ENCODE measurements at regions not wholly inside any gene's neighbourhood (a gene's known extent, or its start where the extent isn't known, plus 50 kb on each side); places are given as distances from the start of the nearest gene placed in this dataset.

- Histone ChIP-seq H3K36me3 (ENCODE audit: insufficient read depth, low read length) (no peaks in the 10 kb centered on the region), H3F3A (ENCODE audit: insufficient read depth, low read length, poor library complexity, severe bottlenecking) (peaks cover 3% of the 10 kb centered on the region), H3K9ac (ENCODE audit: low read length) (peak overlapping the region; percentile 88), H4K20me1 (ENCODE audit: insufficient read depth) (no peaks in the 10 kb centered on the region), H3K9me2 (ENCODE audit: insufficient read depth, low read length) (no peaks in the 10 kb centered on the region), H3K4me3 (ENCODE audit: low read length) (peak overlapping the region; percentile 97), H3K79me2 (replicated peaks; ENCODE audit: insufficient read depth, low read length) (peaks cover 25% of the 10 kb centered on the region), H3K4me2 (ENCODE audit: low read length) (no peak overlapping the region), H3K27me3 (ENCODE audit: insufficient read depth, low read depth, low read length) (no peaks in the 10 kb centered on the region), H3K9me3 (ENCODE audit: low read length) (no peaks in the 10 kb centered on the region), H3K27ac (ENCODE audit: low read length) (peak overlapping the region; percentile 88), H2AFZ (ENCODE audit: low read depth, low read length) (no peak overlapping the region)
- no peak for TF ChIP-seq MXI1 (conservative IDR thresholded peaks at IDR 0.05; ENCODE audit: poor library complexity, severe bottlenecking)
- TF ChIP-seq, protein P1, sequence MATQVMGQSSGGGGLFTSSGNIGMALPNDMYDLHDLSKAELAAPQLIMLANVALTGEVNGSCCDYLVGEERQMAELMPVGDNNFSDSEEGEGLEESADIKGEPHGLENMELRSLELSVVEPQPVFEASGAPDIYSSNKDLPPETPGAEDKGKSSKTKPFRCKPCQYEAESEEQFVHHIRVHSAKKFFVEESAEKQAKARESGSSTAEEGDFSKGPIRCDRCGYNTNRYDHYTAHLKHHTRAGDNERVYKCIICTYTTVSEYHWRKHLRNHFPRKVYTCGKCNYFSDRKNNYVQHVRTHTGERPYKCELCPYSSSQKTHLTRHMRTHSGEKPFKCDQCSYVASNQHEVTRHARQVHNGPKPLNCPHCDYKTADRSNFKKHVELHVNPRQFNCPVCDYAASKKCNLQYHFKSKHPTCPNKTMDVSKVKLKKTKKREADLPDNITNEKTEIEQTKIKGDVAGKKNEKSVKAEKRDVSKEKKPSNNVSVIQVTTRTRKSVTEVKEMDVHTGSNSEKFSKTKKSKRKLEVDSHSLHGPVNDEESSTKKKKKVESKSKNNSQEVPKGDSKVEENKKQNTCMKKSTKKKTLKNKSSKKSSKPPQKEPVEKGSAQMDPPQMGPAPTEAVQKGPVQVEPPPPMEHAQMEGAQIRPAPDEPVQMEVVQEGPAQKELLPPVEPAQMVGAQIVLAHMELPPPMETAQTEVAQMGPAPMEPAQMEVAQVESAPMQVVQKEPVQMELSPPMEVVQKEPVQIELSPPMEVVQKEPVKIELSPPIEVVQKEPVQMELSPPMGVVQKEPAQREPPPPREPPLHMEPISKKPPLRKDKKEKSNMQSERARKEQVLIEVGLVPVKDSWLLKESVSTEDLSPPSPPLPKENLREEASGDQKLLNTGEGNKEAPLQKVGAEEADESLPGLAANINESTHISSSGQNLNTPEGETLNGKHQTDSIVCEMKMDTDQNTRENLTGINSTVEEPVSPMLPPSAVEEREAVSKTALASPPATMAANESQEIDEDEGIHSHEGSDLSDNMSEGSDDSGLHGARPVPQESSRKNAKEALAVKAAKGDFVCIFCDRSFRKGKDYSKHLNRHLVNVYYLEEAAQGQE (IDR thresholded peaks at IDR 0.05; ENCODE audit: borderline replicate concordance): no peak
- TF ChIP-seq EZH2 (IDR thresholded peaks at IDR 0.05; ENCODE audit: borderline replicate concordance, insufficient read depth, low read length, poor library complexity, severe bottlenecking): no peak
Measured at GRCh38 chr4:164384416-164384815, 369.5 kb upstream of the SMIM31 start.

DNA sequence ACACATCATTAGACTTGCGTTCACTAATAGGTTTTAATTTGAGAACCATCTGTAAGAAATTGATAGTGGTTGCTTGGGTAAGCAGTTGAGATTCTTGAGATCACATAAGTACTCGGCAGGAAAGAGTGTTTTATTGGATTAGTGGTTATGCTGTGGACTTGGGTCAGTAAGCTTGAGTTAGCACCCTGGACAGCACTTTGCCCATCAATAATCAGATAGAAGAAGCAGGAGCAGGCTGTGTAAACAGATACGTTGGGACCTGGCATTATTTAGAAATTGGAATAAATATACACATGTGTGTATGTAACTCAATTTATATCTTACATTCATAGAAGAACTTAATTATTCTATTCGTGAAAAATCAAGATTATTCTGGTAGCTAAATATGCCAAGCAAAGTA is 357.5 kb upstream of the SMIM31 start:
- Histone ChIP-seq H3K9me3 (ENCODE audit: low read length) (no peaks in the 10 kb centered on the region), H3F3A (ENCODE audit: insufficient read depth, low read length, poor library complexity, severe bottlenecking) (no peaks in the 10 kb centered on the region)

More for the DNA sequence above, 357.5 kb upstream of the SMIM31 start:
- H3K4me3 ChIP-seq (ENCODE audit: low read length): no peak overlapping the region
- H3K9ac ChIP-seq (ENCODE audit: low read length): no peak overlapping the region
- no peaks in the 10 kb centered on the region for H3K9me2 ChIP-seq (ENCODE audit: insufficient read depth, low read length)
- H3K4me2 ChIP-seq (ENCODE audit: low read length): no peak overlapping the region
- H2AFZ ChIP-seq (ENCODE audit: low read depth, low read length): no peak overlapping the region
- no peaks in the 10 kb centered on the region for H3K36me3 ChIP-seq (ENCODE audit: insufficient read depth, low read length)
- no peaks in the 10 kb centered on the region for H4K20me1 ChIP-seq (ENCODE audit: insufficient read depth)
- H3K27me3 ChIP-seq (ENCODE audit: insufficient read depth, low read depth, low read length): no peaks in the 10 kb centered on the region
- no peaks in the 10 kb centered on the region for H3K79me2 ChIP-seq (replicated peaks; ENCODE audit: insufficient read depth, low read length)
- H3K27ac ChIP-seq (ENCODE audit: low read length): no peak overlapping the region
- TF ChIP-seq RAD21 (conservative IDR thresholded peaks at IDR 0.05) (no peak), TAF1 (IDR thresholded peaks at IDR 0.05; ENCODE audit: low read depth) (no peak), SMC3 (conservative IDR thresholded peaks at IDR 0.05; ENCODE audit: poor library complexity) (no peak), EZH2 (IDR thresholded peaks at IDR 0.05; ENCODE audit: borderline replicate concordance, insufficient read depth, low read length, poor library complexity, severe bottlenecking) (no peak), EP300 (conservative IDR thresholded peaks at IDR 0.05; ENCODE audit: poor library complexity, severe bottlenecking) (no peak), MXI1 (conservative IDR thresholded peaks at IDR 0.05; ENCODE audit: poor library complexity, severe bottlenecking) (no peak), POLR2AphosphoS5 (IDR thresholded peaks at IDR 0.05) (no peak)
- TF ChIP-seq, protein P2, sequence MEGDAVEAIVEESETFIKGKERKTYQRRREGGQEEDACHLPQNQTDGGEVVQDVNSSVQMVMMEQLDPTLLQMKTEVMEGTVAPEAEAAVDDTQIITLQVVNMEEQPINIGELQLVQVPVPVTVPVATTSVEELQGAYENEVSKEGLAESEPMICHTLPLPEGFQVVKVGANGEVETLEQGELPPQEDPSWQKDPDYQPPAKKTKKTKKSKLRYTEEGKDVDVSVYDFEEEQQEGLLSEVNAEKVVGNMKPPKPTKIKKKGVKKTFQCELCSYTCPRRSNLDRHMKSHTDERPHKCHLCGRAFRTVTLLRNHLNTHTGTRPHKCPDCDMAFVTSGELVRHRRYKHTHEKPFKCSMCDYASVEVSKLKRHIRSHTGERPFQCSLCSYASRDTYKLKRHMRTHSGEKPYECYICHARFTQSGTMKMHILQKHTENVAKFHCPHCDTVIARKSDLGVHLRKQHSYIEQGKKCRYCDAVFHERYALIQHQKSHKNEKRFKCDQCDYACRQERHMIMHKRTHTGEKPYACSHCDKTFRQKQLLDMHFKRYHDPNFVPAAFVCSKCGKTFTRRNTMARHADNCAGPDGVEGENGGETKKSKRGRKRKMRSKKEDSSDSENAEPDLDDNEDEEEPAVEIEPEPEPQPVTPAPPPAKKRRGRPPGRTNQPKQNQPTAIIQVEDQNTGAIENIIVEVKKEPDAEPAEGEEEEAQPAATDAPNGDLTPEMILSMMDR (IDR thresholded peaks at IDR 0.05; ENCODE audit: poor library complexity, severe bottlenecking): no peak
- TF ChIP-seq, protein P1 (IDR thresholded peaks at IDR 0.05; ENCODE audit: borderline replicate concordance): no peak
